ENCODE measurements at regions not wholly inside any gene's neighbourhood (a gene's known extent, or its start where the extent isn't known, plus 50 kb on each side); places are given as distances from the start of the nearest gene placed in this dataset.

GRCh38 chr1:30417001-30417700 is 306.2 kb downstream of the MATN1 start:
- no peak for DNase-seq

- no peak for DNase-seq
Measured at GRCh38 chr1:30416221-30416820, 307.1 kb downstream of the MATN1 start.

GRCh38 chr1:30415171-30415940 is 308.0 kb downstream of the MATN1 start:
- DNase-seq = no peak

GRCh38 chr1:30414851-30415165 is 308.6 kb downstream of the MATN1 start:
- no peak for DNase-seq

- DNase-seq = no peak
Measured at GRCh38 chr1:30414086-30414850, 309.1 kb downstream of the MATN1 start.

- DNase-seq = no peak
Measured at GRCh38 chr1:30413606-30414005, 309.8 kb downstream of the MATN1 start.

GRCh38 chr1:30413111-30413440 is 310.3 kb downstream of the MATN1 start:
- no peak for DNase-seq

- DNase-seq = no peak
Measured at GRCh38 chr1:30412241-30413110, 310.9 kb downstream of the MATN1 start.

GRCh38 chr1:30411206-30411605 is 312.2 kb downstream of the MATN1 start:
- no peak for DNase-seq

- DNase-seq = no peak
Measured at GRCh38 chr1:30410153-30410851, 313.1 kb downstream of the MATN1 start.

- no peak for DNase-seq
Measured at GRCh38 chr1:30409476-30410152, 313.8 kb downstream of the MATN1 start.

- no peak for DNase-seq
Measured at GRCh38 chr1:30407865-30408580, 315.4 kb downstream of the MATN1 start.

GRCh38 chr1:30406996-30407864 is 316.2 kb downstream of the MATN1 start:
- DNase-seq = no peak

- DNase-seq = no peak
Measured at GRCh38 chr1:30405631-30406212, 317.7 kb downstream of the MATN1 start.

- DNase-seq = no peak
Measured at GRCh38 chr1:30405081-30405480, 318.3 kb downstream of the MATN1 start.

GRCh38 chr1:30404341-30404740 is 319.0 kb downstream of the MATN1 start:
- no peak for DNase-seq

GRCh38 chr1:30403726-30404125 is 319.7 kb downstream of the MATN1 start:
- no peak for DNase-seq

- DNase-seq = no peak
Measured at GRCh38 chr1:30403061-30403645, 320.2 kb downstream of the MATN1 start.

GRCh38 chr1:30402031-30402430 is 321.4 kb downstream of the MATN1 start:
- DNase-seq = no peak

Data from NCI-H1048 (cell line).